ENCODE measurements at regions not wholly inside any gene's neighbourhood (a gene's known extent, or its start where the extent isn't known, plus 50 kb on each side); places are given as distances from the start of the nearest gene placed in this dataset.

DNA sequence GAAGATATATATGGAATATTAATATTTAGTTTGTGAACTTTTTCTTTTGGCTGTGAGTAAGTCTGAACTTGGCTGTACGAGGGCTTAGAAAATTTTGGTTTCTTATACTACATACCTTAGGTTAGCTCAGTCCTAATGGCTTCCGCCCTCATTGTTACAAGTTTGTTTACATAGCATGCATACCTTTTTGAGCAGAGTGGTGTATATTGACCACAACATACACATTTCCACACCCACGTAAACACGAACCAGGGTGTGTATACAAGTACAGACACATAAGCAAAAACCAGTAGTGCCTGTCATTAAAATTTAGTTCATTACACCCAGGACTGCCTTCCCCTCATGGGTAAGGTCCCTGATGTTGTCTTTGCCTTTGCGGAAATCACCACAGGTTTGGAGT lies 230.2 kb upstream of the RGS6 start:
- no peak for DNase-seq (ENCODE audit: low read depth in 2 of 2)

DNA sequence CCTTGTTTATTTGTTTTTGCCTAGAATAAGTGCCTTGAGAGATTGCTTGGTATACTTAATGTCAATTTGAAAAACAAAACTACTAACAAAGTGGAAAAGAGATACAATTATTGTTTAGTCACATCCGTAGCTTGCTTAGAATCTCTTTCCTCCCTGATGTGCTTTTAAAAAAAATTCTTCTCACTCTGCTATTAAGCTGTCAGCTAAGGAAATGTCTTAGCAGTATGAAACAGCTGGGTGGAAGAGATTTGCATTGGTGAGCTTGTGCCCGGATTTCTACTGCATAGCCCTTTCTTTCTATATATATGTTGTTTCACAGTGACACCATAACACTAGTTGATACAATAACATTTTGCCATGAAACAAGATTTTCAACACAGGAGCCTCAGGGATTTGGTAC lies 229.4 kb upstream of the RGS6 start:
- DNase-seq (ENCODE audit: low read depth in 2 of 2): no peak

DNA sequence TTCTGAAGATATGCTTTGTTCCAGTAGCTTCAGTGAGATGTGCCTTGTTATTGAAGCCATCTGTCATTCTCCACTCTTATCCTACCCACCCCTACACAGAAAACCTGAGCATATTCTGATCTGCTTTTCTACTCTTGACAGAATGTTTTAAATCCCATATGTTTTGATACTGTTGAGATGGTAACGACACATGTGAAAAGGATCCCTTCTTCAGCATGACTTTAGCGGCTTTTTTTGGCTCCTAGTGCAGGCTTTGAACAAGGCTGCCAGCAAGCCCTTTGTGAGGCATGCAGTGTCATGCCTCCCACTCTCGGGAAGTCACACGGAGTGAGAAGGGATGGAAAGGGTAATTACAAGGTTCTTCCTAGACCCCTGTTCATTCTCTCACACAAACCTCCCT lies 228.8 kb upstream of the RGS6 start:
- no peak for DNase-seq (ENCODE audit: low read depth in 2 of 2)

DNA sequence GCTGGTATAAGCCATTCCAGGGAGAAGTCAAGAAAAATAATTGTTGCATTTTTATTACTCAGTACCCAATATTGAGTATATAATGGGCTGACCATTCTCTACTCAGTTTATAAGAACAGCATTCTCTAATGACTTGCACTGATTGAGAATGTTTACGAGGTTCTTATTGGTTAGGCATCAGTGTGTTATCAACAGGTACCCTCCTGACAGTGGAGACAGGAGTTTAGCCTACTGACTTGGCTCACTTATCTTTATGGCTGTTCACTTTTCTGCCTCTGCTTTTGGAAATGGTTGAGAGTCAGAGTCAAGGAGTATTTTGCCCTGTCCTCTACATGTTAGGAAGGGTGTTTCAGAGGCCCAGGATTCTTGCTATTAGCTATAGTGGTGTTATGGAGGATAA lies 228.0 kb upstream of the RGS6 start:
- DNase-seq (ENCODE audit: low read depth in 2 of 2): no peak

DNA sequence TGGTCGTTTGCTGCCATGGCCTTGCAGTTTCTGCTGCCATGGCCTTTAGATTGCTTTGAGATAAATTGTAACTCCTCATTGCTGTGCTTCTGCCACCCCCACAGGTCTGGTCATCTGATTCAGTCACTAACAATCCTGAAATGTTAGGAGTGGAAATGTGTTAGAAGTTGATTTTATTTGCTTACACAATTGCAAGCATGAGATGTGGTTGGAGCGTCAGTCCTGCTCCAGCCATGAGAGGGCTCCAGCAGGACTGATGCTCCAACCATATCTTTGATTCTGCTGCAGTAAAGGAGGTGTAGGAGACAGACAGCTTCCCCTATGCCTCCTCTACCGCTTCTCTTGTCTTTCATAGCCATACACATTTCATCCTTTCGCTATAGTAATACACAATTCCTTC lies 226.8 kb upstream of the RGS6 start:
- DNase-seq (ENCODE audit: low read depth in 2 of 2): no peak

DNA sequence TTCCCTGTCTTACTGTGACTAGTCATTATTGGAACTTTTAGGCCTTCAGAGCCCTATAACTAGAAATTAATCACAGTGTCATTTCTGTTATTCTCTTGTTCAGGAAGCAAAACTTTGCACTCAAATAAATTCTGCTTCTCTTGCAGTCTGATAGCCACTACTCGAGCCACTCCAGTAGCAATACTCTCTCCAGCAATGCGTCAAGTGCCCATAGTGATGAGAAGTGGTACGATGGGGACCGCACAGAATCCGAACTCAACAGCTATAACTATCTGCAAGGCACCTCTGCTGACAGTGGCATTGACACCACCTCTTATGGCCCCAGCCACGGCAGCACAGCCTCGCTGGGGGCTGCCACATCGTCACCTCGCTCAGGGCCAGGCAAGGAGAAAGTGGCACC lies 223.2 kb upstream of the RGS6 start:
- no peak for DNase-seq (ENCODE audit: low read depth in 2 of 2)

DNA sequence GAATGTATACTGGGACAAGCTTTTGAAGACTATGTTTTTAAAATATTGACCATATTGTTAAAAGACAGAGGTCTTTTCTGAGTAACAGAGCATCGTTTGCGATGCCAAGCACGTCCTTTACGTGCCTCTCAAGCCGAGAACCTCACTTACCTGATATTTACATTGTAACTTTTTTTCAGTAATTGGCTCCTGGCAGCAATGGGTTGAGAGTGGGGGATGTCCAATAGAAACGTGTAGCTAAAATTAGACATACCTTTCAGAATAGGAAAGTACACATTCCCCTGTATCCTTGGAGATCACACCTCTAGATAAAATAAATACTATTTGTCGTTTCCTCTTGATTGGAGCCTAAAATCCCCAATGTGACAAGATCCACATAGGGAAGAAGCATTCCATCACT lies 222.2 kb upstream of the RGS6 start:
- no peak for DNase-seq (ENCODE audit: low read depth in 2 of 2)

DNA sequence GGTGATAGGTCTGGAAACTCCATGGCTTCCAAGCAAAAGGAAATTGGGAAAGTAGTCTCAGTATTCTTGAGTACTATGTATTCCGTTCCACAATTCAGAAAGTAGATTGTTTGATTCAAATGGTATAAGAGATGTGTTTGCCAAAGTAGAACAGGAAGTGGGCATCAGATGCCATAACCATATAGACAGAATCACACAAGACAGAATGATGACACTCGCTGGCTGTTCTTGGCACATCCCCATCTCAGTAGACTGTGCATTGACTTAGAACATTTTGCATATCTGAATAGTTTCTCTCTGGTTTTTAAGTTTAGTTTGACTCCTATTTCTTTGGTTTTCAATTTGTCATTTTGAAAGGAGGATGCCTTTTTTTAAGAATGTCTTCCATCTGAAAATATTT lies 221.1 kb upstream of the RGS6 start:
- DNase-seq (ENCODE audit: low read depth in 2 of 2): no peak

DNA sequence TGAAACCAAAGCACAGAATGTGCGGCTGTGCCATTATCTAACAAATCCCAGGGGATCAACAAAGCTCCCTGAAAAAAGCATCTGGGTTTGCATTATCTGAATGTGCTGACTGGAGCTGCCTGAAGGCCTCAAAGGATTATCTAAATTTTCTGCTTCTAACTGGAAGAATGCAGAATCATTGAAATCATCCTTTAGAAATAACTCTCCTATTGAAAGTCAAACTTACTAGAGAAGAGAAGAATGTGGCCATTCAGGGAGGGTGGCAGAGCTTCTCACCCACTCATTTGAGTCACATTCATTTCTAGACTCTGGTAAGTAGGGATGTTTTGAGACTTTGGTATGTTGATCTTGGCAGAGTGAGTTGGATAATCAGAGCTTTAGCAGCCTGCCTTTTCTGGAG lies 220.6 kb upstream of the RGS6 start:
- peak in 1 of 2 donors; percentile 43 for DNase-seq (ENCODE audit: low read depth in 2 of 2)

DNA sequence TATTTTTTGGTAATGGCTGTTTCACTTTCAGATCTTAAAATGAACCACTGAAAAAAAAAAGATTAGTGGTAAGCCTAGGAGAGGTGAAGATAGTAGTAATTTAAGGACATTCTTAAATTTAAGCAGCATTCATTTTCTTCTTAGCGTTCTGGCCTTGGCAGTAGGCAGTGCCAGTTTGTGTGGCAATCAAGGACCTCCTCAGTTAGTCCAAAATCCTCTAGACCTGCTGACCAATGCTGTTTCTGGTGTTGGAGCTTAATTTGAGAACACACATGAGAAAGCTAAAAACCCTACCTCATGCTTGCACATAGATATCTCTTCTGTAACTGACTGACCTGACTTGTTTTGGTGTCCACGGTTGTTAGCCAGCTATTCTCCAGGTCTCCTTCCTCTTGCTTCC lies 219.8 kb upstream of the RGS6 start:
- DNase-seq (ENCODE audit: low read depth in 2 of 2): no peak

DNA sequence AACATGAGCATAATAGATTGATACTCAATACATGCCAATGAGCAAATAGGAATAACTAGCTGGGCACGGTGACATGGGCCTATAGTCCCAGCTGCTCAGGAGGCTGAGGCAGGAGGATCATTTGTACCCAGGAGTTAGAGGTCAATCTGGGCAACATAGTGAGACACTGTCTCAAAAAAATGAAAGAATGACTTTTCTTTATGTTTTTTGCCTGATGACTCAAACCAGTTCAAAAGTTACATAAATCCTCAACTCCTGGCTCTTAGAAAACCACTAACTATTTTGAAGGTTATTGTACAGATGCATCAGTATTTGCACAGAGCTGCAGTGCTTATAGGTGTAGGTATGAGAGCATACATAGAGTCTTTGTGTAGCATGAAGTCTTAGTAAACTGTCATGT lies 219.2 kb upstream of the RGS6 start:
- no peak for DNase-seq (ENCODE audit: low read depth in 2 of 2)

DNA sequence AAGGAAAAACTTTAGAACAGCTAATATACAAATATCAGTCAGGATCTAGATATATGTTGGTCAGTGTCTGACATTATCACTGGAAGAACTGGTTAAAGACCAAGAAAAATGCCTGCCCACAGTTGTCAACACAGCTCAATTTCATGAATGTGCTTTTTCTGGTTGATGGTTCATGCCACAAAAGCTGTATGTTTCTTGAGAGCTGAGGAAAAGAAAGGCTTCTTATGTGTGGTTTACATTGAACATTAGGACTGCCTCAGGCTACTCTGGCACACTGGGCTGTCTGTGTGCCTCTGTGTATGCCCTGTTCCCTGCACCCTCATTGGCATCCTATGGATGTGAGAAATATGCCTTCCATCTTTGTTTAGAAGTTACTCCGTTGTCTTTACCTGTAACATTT lies 218.8 kb upstream of the RGS6 start:
- no peak for DNase-seq (ENCODE audit: low read depth in 2 of 2)

DNA sequence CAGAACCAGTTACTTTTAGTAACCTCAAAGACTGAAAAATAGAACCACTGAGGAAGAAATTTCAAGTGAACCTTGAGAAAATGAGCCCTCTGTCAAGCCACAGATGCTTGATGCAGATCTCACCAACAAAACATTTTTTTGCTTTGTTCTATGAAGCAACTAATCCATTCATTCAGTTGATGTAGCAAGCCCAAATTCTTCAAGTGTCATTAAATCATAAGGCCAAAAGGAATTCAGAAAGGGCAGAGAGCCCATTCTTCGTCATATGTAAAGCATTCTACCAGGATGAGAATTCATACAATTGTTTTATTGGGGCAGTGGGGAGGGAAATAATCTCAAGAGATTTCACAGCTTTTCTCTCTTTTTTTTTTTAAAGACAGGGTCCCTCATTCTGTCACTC lies 218.0 kb upstream of the RGS6 start:
- DNase-seq (ENCODE audit: low read depth in 2 of 2): no peak

DNA sequence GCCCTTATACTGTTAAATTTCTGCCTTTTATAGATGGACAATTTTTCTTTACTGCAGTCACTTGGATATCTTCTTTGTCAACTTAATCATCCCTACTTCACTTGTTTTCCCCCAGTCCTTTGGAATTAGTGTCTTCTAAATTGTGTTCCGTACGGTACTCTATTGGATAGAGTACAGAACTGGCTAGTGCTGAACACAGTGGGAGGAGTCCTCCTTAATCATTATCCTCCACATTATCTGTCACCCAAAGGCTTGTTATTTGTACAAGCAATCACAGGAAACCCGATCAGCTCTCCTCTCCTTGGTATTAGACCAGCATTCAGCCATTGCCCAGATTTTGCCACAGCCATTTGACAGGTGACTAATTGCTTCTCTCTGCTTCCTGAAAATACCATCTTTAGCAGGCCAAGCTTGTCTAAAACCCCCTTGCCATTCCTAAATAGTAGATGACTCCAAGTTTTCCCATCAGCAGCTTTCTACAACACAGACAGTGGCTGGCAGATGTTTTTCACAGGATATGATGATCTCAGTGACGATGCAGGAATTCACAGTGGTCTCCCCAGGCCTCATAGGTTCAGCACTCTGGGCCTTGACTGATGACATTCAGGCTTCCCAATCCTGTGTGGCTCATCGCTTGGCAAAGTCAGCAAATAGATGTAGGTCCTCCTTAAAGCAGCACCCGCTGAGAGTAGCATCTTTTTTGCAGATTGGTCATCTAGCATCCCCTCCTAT lies 216.0 kb upstream of the RGS6 start:
- peak; percentile 3 to 68 for DNase-seq (ENCODE audit: low read depth in 2 of 2)

DNA sequence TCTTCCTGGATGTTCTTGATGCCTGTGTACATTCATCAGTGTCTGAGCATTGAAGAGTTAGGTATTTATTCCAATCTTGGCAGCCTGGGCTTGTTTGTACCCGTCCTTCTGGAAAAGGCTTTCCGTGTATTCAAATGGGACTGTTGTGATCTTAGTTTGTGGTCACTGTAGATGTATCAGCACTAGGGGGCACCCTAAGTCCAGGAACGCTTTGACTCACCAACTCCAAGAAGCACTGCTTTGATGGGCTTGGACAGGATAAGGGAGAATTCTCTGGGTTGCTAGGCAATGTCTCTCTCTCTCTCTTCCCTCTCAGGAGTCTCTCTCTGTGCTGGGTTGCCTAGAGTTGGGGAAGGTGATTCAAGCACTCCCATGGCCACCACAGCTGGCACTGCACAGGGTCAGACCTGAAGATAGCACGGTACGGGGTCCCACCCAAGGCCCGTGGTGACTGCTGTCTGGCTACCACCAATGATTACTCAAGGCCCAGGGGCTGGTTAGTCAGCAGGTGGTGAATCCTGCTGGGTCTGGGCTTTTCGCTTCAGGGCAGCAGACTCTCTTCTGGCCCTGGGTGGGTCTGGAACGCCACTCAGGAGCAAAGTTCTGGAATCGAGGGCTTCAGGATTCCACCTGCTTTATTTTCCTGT lies 211.1 kb upstream of the RGS6 start:
- DNase-seq (ENCODE audit: low read depth in 2 of 2): peak; percentile 76 to 89

DNA sequence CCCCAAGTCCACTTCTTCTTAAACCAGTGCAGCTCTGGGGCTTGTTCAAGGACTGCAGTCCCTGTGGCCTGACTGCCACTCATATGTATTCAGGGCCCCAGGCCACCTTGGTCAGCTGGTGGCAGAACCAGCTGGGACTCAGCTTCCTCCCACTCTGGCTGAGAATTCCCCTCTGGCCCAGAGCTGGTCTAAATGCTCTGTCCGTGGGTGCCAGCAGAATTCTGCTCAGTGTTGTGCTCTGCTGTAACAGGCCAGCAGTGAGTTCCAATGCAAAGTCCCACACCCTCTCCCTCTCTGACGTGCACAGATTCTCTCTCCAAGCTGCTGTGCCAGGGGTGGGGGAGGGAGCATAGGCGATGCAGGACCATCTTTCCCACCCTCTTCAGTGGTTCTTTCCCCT lies 210.4 kb upstream of the RGS6 start:
- DNase-seq (ENCODE audit: low read depth in 2 of 2): no peak

DNA sequence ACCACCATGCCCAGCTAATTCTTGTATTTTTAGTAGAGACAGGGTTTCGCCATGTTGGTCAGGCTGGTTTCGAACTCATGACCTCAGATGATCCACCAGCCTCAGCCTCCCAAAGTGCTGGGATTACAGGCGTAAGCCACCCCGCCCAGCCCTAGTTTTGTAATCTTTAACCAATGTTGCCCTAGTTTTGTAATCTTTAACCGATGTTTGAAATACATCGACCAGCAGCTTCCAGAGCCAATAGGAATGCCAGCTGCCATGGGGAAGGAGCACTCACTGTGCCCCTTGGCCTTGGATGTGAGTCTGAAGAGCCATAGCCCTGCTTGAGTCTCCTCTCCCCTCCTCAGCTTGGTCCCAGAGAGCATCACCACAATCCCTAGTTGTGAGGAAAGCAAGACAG lies 209.3 kb upstream of the RGS6 start:
- no peak for DNase-seq (ENCODE audit: low read depth in 2 of 2)

DNA sequence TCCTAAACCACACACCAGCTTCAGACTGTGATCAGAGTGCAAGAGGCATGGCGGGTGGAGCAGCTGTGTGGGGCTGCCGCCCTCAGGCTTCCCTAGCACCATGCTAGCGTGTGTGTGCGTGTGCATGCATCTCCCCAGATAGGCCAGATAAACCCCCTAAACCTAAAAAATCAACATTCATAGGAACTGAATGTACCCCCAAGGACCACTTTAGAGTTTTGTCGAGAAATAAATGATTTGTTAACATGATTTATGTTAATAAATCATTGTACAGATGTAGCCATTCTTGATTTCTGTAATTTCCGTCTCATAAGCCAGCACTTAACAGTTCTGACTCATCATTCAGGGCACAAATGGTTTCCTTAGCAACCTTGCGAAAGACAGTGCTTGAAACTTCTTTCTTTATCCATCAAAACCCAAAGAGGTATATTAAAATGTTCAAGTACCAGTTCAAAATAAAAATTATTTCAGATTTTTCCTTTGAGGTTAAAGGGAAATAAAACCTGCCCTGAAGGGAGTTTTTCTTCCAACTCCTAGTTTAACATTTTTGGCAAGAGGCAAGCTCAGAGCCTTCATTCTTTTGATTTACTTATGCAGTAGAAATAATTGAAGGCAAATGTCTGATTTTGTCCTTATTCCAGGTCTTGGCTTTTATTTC lies 206.2 kb upstream of the RGS6 start:
- peak in 1 of 2 donors; percentile 78 for DNase-seq (ENCODE audit: low read depth in 2 of 2)

DNA sequence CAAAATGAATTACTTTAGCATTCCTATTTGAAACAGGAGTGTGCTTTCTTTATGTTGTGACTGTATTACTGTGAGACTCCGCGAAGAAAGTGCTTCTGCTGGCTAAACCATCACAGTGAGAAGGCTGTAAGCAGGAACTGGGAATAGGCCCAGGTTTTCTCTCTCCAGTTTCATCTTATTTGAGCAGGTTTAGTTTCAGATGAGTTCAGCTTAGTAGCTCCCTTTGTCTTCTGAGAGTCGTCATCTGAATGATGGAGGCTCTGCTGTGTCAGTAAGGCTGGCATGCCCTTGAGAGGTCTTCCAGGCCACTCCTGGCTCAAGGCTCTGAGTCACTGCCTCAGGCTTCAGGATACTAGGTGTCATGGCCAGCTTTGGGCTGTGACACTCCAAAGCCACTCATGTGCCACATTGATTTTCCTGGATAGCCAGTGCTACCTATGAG lies 205.6 kb upstream of the RGS6 start:
- DNase-seq (ENCODE audit: low read depth in 2 of 2): no peak

DNA sequence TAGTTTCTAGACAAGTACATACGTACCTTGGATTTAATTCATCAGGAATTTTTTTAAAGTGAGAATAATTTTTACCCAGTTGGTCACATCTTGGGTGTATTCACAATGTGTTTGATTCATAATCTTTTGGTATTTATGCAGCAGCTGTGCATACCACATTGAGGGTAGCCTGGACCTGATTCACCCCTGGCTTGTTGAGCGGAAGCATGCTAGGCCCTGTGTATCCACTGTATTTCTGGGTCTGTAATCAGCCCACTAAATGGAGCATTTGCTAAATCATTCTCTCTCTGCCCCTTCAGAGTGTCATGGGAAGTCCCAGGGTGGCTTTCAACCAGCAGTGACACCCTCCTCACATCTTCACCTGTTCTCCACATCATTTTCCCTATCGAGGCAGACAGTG lies 203.8 kb upstream of the RGS6 start:
- no peak for DNase-seq (ENCODE audit: low read depth in 2 of 2)

DNA sequence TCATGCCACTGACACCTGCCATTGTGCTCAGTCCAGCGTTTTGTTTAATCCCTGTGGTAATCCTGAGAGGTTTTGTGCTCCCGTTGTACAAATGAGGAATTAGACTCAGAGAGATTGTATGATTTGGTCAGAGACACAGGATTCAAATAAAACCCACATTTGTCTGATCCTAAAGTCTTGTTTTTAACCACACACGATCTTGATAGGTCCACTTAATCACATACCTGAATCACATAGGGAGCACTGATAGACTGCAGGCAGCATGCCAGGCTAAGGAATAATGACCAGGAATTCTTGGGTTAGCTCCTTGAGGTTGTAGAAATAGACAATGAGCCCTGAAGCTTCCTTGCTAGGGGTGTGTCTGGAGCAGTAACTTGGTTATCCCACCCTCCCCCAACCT lies 202.6 kb upstream of the RGS6 start:
- DNase-seq (ENCODE audit: low read depth in 2 of 2): no peak

DNA sequence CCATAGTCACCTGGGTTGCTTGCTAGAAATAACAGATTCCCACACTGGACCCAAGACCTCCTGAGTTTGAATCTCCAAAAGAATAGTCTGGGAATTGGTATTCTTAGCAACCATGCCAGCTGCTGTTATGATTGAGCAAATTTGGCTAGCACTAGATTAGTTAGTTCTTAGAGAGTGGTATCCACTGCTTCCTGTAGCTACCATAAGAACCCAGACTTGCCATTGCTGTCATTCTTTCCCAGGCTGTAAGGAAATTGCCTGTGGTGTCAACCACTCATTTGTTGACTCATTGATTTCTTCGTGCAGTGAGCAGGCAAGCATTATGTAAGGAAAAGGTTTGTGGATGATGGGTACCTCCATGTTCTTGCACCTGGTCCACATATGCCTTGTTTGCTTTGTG lies 201.8 kb upstream of the RGS6 start:
- DNase-seq (ENCODE audit: low read depth in 2 of 2): peak in 1 of 2 donors; percentile 43

DNA sequence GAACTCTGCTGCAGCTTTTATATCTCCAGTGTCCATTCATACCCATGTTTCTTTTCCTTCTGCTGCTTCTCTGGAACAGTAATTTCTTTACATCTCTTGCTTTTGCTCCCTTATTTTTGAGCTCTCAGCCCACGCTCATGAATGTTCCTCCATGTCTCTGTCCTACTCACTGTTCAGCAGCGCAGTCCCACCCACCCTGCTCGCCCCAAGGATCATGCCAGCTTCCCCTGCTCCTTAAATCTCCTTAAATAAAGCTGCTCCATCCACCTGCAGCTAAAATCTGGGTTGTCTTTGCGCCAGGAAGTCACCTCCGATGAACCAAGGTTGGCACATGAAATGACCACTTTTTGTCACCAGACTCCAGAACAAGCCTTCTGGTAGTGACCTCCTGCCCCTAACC lies 201.1 kb upstream of the RGS6 start:
- no peak for DNase-seq (ENCODE audit: low read depth in 2 of 2)
